Adrenal gland (tissue), 5 donors: ENCODE measurements at regions not wholly inside any gene's neighbourhood (a gene's known extent, or its start where the extent isn't known, plus 50 kb on each side); places are given as distances from the start of the nearest gene placed in this dataset.

Experiments used
- POLR2A ChIP-seq, 2 donors: fragments of 450-650 bp; IDR thresholded peaks; one replicate each; pipeline ENCODE4 v1.6.1; 2017; ENCODE audit warnings: antibody characterized with exemption in 2 of 2, mild to moderate bottlenecking in 2 of 2, moderate library complexity in 1 of 2
- TF ChIP-seq, protein P1 (sequence below), 6 experiments: fragments of 450-650 bp in 4 of 6; fragments of 200-600 bp in 2 of 6; sonication (generic) in 1 of 6; IDR thresholded peaks; 1 replicate in 5 of 6; 2 replicates in 1 of 6; pipeline versions ENCODE4 v1.5.1 to v1.8.0; 2016 to 2021; ENCODE audit warnings: antibody characterized with exemption in 6 of 6, mild to moderate bottlenecking in 2 of 6, moderate library complexity in 1 of 6
- donor health status: DM: no; HTN: no; CAD: no.

DNA sequence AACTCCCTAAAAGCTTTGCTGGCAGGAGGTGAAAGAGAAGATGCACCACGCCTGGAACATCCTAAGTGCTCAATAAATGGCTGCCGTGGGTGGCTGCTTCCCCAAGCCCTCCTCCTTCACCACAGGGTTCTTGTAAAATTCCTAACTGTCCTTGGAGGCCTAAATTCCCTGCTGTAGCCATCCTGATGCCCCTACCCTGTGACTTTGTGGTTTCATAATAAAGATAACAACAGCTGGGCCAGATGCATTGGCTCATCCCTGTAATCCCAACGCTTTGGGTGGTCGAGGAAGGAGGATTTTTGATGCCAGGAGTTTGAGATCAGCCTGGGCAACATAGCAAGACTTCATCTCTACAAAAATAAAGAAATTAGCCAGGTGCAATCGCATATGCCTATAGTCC lies 341.8 kb downstream of the ANKRD30A start:
- TF ChIP-seq, protein P1, sequence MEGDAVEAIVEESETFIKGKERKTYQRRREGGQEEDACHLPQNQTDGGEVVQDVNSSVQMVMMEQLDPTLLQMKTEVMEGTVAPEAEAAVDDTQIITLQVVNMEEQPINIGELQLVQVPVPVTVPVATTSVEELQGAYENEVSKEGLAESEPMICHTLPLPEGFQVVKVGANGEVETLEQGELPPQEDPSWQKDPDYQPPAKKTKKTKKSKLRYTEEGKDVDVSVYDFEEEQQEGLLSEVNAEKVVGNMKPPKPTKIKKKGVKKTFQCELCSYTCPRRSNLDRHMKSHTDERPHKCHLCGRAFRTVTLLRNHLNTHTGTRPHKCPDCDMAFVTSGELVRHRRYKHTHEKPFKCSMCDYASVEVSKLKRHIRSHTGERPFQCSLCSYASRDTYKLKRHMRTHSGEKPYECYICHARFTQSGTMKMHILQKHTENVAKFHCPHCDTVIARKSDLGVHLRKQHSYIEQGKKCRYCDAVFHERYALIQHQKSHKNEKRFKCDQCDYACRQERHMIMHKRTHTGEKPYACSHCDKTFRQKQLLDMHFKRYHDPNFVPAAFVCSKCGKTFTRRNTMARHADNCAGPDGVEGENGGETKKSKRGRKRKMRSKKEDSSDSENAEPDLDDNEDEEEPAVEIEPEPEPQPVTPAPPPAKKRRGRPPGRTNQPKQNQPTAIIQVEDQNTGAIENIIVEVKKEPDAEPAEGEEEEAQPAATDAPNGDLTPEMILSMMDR (IDR thresholded peaks at IDR 0.05): no peak
- TF ChIP-seq POLR2A (IDR thresholded peaks at IDR 0.05): no peak
